ENCODE measurements at regions not wholly inside any gene's neighbourhood (a gene's known extent, or its start where the extent isn't known, plus 50 kb on each side); places are given as distances from the start of the nearest gene placed in this dataset.

- TF ChIP-seq, protein P1, sequence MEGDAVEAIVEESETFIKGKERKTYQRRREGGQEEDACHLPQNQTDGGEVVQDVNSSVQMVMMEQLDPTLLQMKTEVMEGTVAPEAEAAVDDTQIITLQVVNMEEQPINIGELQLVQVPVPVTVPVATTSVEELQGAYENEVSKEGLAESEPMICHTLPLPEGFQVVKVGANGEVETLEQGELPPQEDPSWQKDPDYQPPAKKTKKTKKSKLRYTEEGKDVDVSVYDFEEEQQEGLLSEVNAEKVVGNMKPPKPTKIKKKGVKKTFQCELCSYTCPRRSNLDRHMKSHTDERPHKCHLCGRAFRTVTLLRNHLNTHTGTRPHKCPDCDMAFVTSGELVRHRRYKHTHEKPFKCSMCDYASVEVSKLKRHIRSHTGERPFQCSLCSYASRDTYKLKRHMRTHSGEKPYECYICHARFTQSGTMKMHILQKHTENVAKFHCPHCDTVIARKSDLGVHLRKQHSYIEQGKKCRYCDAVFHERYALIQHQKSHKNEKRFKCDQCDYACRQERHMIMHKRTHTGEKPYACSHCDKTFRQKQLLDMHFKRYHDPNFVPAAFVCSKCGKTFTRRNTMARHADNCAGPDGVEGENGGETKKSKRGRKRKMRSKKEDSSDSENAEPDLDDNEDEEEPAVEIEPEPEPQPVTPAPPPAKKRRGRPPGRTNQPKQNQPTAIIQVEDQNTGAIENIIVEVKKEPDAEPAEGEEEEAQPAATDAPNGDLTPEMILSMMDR (IDR thresholded peaks at IDR 0.05), result no peak
- TF ChIP-seq EP300 (IDR thresholded peaks at IDR 0.05; ENCODE audit: low read depth), result no peak
- TF ChIP-seq POLR2A (IDR thresholded peaks at IDR 0.05), result no peak
These were observed 370.8 kb downstream of the GADD45G start for GRCh38 chr9:89975630-89976029.
